ENCODE measurements at regions not wholly inside any gene's neighbourhood (a gene's known extent, or its start where the extent isn't known, plus 50 kb on each side); places are given as distances from the start of the nearest gene placed in this dataset.

DNA sequence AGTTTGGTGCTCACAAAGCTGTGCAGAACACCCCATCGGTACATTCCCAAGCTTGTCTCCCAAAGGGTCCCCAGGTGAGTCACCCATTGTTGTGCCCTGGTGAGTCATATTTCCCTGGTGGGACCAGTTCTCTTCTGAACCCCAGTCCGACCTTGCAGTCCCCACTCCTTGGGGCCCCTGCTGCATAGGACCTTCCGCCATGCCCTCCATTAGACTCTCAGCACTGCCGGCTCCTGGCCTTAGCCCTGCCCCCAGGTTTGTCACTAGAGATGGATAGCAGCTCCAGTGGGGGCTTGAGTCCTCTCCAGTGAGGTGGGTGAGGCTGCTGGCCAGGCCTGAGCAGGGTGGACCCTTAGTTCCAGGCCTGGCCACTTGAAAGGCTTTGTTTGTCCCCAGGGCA lies 80.5 kb upstream of the MKI67 start:
- 53% methylated on average over 4 of the region's 4 CpGs for WGBS (ENCODE audit: low lambda C conversion rate)
- Histone ChIP-seq H3K4me2 (no peak overlapping the region), H3K27ac (ENCODE audit: low read depth in 2 of 2, low read length in 1 of 2) (no peak overlapping the region), H3K9ac (no peak overlapping the region), H3K4me1 (ENCODE audit: control insufficient read depth in 1 of 2, insufficient read depth in 2 of 2, low read depth in 1 of 2, low read length in 1 of 2) (peaks cover 0 to 5% of the 10 kb centered on the region in 2 experiments; a peak in 1 of 4 replicates), H3K9me2 (no peaks in the 10 kb centered on the region), H3K36me3 (replicated peaks in 1 of 2; ENCODE audit: control insufficient read depth in 1 of 2, insufficient read depth in 2 of 2, low read length in 1 of 2) (no peaks in the 10 kb centered on the region), H2AFZ (ENCODE audit: low read depth) (no peak overlapping the region), H4K20me1 (ENCODE audit: insufficient read depth) (no peaks in the 10 kb centered on the region), H3F3A (replicated peaks; ENCODE audit: insufficient read depth) (no peaks in the 10 kb centered on the region), H3K9me3 (no peaks in the 10 kb centered on the region), H3K79me2 (ENCODE audit: insufficient read depth) (no peaks in the 10 kb centered on the region), H3K27me3 (ENCODE audit: insufficient read depth) (no peaks in the 10 kb centered on the region), H3K4me3 (ENCODE audit: low read depth in 2 of 2, low read length in 1 of 2) (no peak overlapping the region)
- ChIA-PET POLR2A (no interaction called here), CTCF (interaction anchor here (2.0 kb wide), 1 partner anchor 20 kb away, joined by 8 read pairs; no protein-coding TSS in a partner anchor)
- DNase-seq, result no peak
- TF ChIP-seq YY1 (IDR thresholded peaks at IDR 0.05; ENCODE audit: low read depth) (no peak), ELF1 (IDR thresholded peaks at IDR 0.05) (no peak), CHD2 (IDR thresholded peaks at IDR 0.05; ENCODE audit: low read length, partially characterized antibody) (no peak), RFX5 (IDR thresholded peaks at IDR 0.05; ENCODE audit: low read length) (no peak)

DNA sequence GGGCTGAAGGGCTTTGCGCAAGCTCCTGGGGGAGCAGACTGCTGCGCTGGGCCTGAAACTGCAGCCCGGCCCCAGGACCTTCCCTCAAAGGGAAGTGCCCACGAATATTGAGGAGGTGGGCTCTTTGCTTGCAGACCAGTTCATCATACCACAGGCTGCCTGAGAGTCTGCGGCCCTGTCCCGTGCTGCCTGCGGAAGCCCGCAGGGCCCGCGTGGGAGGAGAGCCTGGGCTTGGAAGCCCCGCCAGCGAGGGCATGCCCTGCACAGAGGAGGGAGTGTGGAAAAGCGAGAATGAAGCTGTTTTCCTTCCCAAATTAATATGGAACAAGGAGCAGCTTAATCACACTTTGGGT lies 83.6 kb upstream of the MKI67 start:
- Histone ChIP-seq H3F3A (replicated peaks; ENCODE audit: insufficient read depth) (no peaks in the 10 kb centered on the region), H3K79me2 (ENCODE audit: insufficient read depth) (no peaks in the 10 kb centered on the region), H3K27ac (ENCODE audit: low read depth in 2 of 2, low read length in 1 of 2) (no peak overlapping the region), H3K9ac (no peak overlapping the region), H3K9me3 (no peaks in the 10 kb centered on the region), H3K9me2 (no peaks in the 10 kb centered on the region), H3K27me3 (ENCODE audit: insufficient read depth) (no peaks in the 10 kb centered on the region), H3K4me3 (ENCODE audit: low read depth in 2 of 2, low read length in 1 of 2) (no peak overlapping the region), H3K4me1 (ENCODE audit: control insufficient read depth in 1 of 2, insufficient read depth in 2 of 2, low read depth in 1 of 2, low read length in 1 of 2) (peaks cover 0 to 14% of the 10 kb centered on the region in 2 experiments; a peak in 1 of 4 replicates), H3K4me2 (no peak overlapping the region), H4K20me1 (ENCODE audit: insufficient read depth) (no peaks in the 10 kb centered on the region), H2AFZ (ENCODE audit: low read depth) (no peak overlapping the region), H3K36me3 (replicated peaks in 1 of 2; ENCODE audit: control insufficient read depth in 1 of 2, insufficient read depth in 2 of 2, low read length in 1 of 2) (no peaks in the 10 kb centered on the region)
- 85% methylated on average over 13 of the region's 13 CpGs for WGBS (ENCODE audit: low lambda C conversion rate)
- DNase-seq, result no peak
- ChIA-PET POLR2A (no interaction called here), CTCF (interaction anchor here (0.6 to 4.4 kb wide), 6 partner anchors 13 to 140 kb away, joined by 3 to 41 read pairs (median 3); no protein-coding TSS in a partner anchor)
- no peak for TF ChIP-seq MXI1 (IDR thresholded peaks at IDR 0.05; ENCODE audit: low read depth, low read length)
- TF ChIP-seq EZH2phosphoT487 (IDR thresholded peaks at IDR 0.05; ENCODE audit: borderline replicate concordance, low read depth), result no peak
- no peak for TF ChIP-seq CHD2 (IDR thresholded peaks at IDR 0.05; ENCODE audit: low read length, partially characterized antibody)
- TF ChIP-seq EP300 (IDR thresholded peaks at IDR 0.05; ENCODE audit: borderline replicate concordance in 1 of 2, low read depth in 1 of 2, low read length in 1 of 2), result no peak
- TF ChIP-seq TAF1 (IDR thresholded peaks at IDR 0.05; ENCODE audit: borderline replicate concordance, low read depth, low read length), result no peak
- no peak for TF ChIP-seq SIN3A (IDR thresholded peaks at IDR 0.05; ENCODE audit: borderline replicate concordance, low read depth, low read length)
- no peak for TF ChIP-seq NFIC (IDR thresholded peaks at IDR 0.05; ENCODE audit: borderline replicate concordance)
- TF ChIP-seq ZBTB33 (IDR thresholded peaks at IDR 0.05; ENCODE audit: borderline replicate concordance, low read depth), result no peak
- no peak for TF ChIP-seq ELF1 (IDR thresholded peaks at IDR 0.05)
- TF ChIP-seq IRF3 (IDR thresholded peaks at IDR 0.05; ENCODE audit: low read depth, low read length), result no peak
- TF ChIP-seq FOXJ3 (CRISPR knock-in tag; IDR thresholded peaks at IDR 0.05), result no peak
- no peak for TF ChIP-seq RXRA (IDR thresholded peaks at IDR 0.05; ENCODE audit: borderline replicate concordance, low read depth)
- no peak for TF ChIP-seq FOSL2 (IDR thresholded peaks at IDR 0.05; ENCODE audit: borderline replicate concordance, low read depth)
- no peak for TF ChIP-seq FOXM1 (IDR thresholded peaks at IDR 0.05; ENCODE audit: low read depth)
- TF ChIP-seq, protein P1, sequence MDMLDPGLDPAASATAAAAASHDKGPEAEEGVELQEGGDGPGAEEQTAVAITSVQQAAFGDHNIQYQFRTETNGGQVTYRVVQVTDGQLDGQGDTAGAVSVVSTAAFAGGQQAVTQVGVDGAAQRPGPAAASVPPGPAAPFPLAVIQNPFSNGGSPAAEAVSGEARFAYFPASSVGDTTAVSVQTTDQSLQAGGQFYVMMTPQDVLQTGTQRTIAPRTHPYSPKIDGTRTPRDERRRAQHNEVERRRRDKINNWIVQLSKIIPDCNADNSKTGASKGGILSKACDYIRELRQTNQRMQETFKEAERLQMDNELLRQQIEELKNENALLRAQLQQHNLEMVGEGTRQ (IDR thresholded peaks at IDR 0.05; ENCODE audit: borderline replicate concordance, low read depth, low read length), result no peak
- TF ChIP-seq, protein P2, sequence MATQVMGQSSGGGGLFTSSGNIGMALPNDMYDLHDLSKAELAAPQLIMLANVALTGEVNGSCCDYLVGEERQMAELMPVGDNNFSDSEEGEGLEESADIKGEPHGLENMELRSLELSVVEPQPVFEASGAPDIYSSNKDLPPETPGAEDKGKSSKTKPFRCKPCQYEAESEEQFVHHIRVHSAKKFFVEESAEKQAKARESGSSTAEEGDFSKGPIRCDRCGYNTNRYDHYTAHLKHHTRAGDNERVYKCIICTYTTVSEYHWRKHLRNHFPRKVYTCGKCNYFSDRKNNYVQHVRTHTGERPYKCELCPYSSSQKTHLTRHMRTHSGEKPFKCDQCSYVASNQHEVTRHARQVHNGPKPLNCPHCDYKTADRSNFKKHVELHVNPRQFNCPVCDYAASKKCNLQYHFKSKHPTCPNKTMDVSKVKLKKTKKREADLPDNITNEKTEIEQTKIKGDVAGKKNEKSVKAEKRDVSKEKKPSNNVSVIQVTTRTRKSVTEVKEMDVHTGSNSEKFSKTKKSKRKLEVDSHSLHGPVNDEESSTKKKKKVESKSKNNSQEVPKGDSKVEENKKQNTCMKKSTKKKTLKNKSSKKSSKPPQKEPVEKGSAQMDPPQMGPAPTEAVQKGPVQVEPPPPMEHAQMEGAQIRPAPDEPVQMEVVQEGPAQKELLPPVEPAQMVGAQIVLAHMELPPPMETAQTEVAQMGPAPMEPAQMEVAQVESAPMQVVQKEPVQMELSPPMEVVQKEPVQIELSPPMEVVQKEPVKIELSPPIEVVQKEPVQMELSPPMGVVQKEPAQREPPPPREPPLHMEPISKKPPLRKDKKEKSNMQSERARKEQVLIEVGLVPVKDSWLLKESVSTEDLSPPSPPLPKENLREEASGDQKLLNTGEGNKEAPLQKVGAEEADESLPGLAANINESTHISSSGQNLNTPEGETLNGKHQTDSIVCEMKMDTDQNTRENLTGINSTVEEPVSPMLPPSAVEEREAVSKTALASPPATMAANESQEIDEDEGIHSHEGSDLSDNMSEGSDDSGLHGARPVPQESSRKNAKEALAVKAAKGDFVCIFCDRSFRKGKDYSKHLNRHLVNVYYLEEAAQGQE (IDR thresholded peaks at IDR 0.05; ENCODE audit: low read depth, low read length), result no peak
- no peak for TF ChIP-seq POLR2AphosphoS5 (IDR thresholded peaks at IDR 0.05; ENCODE audit: low read depth, low read length)
- TF ChIP-seq, protein P3, sequence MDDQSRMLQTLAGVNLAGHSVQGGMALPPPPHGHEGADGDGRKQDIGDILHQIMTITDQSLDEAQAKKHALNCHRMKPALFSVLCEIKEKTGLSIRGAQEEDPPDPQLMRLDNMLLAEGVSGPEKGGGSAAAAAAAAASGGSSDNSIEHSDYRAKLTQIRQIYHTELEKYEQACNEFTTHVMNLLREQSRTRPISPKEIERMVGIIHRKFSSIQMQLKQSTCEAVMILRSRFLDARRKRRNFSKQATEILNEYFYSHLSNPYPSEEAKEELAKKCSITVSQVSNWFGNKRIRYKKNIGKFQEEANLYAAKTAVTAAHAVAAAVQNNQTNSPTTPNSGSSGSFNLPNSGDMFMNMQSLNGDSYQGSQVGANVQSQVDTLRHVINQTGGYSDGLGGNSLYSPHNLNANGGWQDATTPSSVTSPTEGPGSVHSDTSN (IDR thresholded peaks at IDR 0.05), result no peak
